Aorta (tissue), 5 donors: ENCODE measurements at regions not wholly inside any gene's neighbourhood (a gene's known extent, or its start where the extent isn't known, plus 50 kb on each side); places are given as distances from the start of the nearest gene placed in this dataset.
A peak's percentile ranks its signal among the peaks of the same experiment; 100 is the strongest.

Source experiments
- ATAC-seq: fragments of 200-7000 bp; cut with Tn5 transposase; one replicate; pipeline ENCODE4 v1.9.1; 2022; ENCODE audit warnings: moderate library complexity; ENCODE audit not compliant: low FRiP score
- DNase-seq, 2 donors: peaks; one replicate each; pipeline ENCODE4 v3.0.0-alpha.2; 2020
- H3K27ac ChIP-seq, 2 donors: one replicate each; pipeline ENCODE4 v1.5.1; 2013; ENCODE audit warnings: low read length in 2 of 2, mild to moderate bottlenecking in 2 of 2, moderate library complexity in 2 of 2, control low read depth in 1 of 2, inconsistent platforms in 1 of 2, low read depth in 1 of 2
- H3K27me3 ChIP-seq, 2 donors: one replicate each; pipeline ENCODE4 v1.6.1; 2013; ENCODE audit warnings: control low read depth in 1 of 2, low read length in 1 of 2, mild to moderate bottlenecking in 1 of 2, moderate library complexity in 1 of 2; ENCODE audit not compliant: insufficient read depth in 2 of 2, control insufficient read depth in 1 of 2
- H3K36me3 ChIP-seq, 2 donors: one replicate each; pipeline ENCODE4 v1.6.1; 2013; ENCODE audit warnings: control low read depth in 1 of 2, low read length in 1 of 2, mild to moderate bottlenecking in 1 of 2; ENCODE audit not compliant: insufficient read depth in 2 of 2, control insufficient read depth in 1 of 2
- H3K4me1 ChIP-seq, 2 donors: one replicate each; pipeline ENCODE4 v1.6.1; 2013; ENCODE audit warnings: low read length in 2 of 2, control low read depth in 1 of 2, mild to moderate bottlenecking in 1 of 2, moderate library complexity in 1 of 2; ENCODE audit not compliant: insufficient read depth in 2 of 2, control insufficient read depth in 1 of 2
- H3K4me3 ChIP-seq, 2 donors: one replicate each; pipeline ENCODE4 v1.5.1; 2013; ENCODE audit warnings: low read length in 2 of 2, control low read depth in 1 of 2, mild to moderate bottlenecking in 1 of 2
- H3K9me3 ChIP-seq: one replicate; pipeline ENCODE4 v1.6.1; 2013; ENCODE audit warnings: mild to moderate bottlenecking, low read length; ENCODE audit not compliant: control insufficient read depth
- WGBS, 2 donors: extraction: QIAGEN DNeasy Blood & Tissue Kit; methylation state at CpG; one replicate each; pipeline ENCODE4 v1.1.7; 2013; 5-methylcytosine and 5-hydroxymethylcytosine counted together
- intact Hi-C, 2 donors: fragments of 100-400 bp; cut with DNase I; formaldehyde crosslinking; loops; one replicate each; pipeline versions ENCODE4 v1.14.2 to v1.15.0; 2022
- donor health status: healthy with polysubstance abuse.
- donor health status: Bipolar disorder and iron deficiency.
- donor health status: DM: no; HTN: no; CAD: no.
- donor health status: DM: no; HTN: no; CAD: no.
- donor health status: DM: yes; HTN: yes; CAD: no.

DNA sequence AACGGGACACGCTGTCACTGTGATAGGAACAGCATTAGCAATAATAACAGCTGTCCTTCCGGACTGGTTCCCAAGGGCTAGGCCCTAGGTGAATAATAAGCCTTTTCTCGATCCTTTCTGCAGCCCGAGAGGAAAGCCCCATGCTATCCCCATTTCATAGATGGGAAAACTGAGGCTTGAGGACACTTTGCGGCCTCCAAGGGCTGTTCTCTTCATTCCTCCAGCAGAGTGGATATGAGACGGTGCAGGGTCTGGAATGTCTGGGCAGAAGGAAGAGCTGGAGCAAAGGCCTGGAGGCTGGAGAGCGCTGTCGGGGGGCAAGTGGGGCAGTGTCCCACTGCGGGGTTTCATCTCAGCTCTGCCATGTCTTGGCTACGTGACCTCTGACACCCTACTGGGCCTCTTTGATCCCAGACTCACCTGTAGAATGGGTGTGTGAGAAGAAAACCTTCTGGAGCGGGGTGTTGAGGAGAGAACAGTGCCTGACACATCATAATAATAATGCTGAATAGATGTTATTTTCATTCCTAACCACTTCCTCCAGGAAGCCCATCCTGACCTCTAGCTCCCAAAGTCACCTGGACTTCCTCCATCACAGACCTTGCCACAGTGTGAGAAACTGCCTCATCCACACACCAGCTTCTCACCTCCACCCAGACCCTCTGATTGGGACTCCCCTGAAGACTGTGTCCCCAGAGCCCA lies 74.8 kb downstream of the CEBPB start:
- Histone ChIP-seq H3K4me1 (no peaks in the 10 kb centered on the region), H3K9me3 (no peaks in the 10 kb centered on the region), H3K27ac (no peak overlapping the region), H3K36me3 (no peaks in the 10 kb centered on the region), H3K27me3 (no peaks in the 10 kb centered on the region), H3K4me3 (no peak overlapping the region)
- no peak for DNase-seq
- no peak for ATAC-seq
- 95 to 97% methylated on average over 12 of the region's 12 CpGs for WGBS, 2 donors
- intact Hi-C loops, result no loop called here

DNA sequence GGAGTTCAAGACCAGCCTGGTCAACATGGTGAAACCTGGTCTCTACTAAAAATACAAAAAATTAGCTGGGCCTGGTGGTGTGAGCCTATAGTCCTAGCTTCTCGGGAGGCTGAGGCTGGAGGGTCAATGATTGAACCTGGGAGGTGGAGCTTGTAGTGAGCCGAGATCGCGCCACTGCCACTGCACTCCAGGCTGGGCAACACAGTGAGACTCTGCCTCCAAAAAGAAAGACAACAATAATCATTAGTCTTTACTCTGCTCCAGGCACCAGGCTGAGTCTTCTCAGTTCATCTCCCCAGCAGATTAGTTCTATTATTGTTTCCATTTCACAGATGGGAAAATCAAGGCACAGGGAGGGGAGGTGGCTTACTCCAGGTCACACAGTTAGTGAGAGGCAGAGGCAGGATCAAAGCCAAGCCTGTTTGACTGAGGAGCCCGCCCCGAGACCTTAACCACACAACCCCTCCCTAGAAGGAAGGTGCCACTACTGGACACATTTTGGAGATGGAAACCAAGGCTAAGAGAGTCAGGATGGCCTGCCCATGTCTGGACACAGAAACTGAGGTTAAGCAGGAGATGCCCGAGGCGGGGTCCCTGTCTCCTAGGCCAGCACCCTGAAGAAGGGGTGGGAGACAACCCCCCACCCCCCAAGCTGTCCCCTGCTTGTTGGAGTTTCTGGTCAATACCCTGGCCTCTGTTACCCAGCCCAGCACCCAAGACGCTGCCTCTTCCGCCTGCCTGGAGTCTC lies 75.8 kb downstream of the CEBPB start:
- Histone ChIP-seq H3K4me3 (no peak overlapping the region), H3K9me3 (no peaks in the 10 kb centered on the region), H3K36me3 (no peaks in the 10 kb centered on the region), H3K27ac (no peak overlapping the region), H3K27me3 (no peaks in the 10 kb centered on the region), H3K4me1 (no peaks in the 10 kb centered on the region)
- DNase-seq (no peak), ATAC-seq (no peak)
- intact Hi-C loops, result loop anchor here in 1 of 2 donors (1.0 kb wide), 1 partner anchor 24 kb away; no protein-coding TSS in a partner anchor
- WGBS, 2 donors, result 80 to 91% methylated on average over 10 of the region's 10 CpGs

DNA sequence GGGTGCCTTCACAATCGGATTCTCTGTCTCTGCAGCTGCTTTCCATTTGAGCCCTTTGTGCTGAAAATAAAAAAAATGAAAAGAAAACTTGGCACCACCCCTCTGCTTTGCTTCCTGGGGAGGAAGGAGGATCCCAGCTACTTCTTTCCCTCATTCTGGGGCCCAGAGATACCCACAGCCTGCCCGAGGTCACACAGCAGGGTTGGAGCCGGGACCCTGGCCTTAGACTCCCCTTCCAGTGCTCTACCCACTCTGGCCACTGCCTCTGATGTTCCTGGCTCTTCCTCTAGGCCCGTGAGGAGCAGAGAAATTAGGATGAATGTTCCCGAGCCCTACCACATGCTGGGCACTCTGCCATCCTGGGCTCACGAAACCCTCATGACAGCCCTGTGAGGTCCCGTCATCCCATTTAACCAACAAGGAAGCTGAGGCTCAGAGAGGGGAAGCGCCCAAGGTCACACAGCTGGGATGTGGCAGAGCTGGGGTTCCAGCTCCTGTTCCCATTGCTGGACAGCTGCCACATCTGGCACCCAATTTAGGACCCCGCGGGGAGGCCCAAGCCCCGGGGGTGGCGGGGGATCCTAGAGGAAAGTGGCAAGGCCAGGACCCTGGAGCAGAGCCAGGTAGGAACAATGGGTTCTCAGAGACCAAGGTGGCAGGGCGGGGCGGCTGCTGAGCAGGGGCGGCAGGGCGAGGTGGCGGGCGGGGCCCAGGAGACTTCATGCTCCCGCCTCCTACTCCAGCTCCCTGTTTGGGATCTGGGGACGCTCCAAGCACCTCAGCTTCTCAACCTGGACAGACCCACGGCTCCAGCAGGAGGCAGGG lies 76.6 kb downstream of the CEBPB start:
- DNase-seq (peak in 1 of 2 donors; percentile 89), ATAC-seq (no peak)
- Histone ChIP-seq H3K4me1 (no peaks in the 10 kb centered on the region), H3K4me3 (no peak overlapping the region), H3K27me3 (no peaks in the 10 kb centered on the region), H3K36me3 (no peaks in the 10 kb centered on the region), H3K9me3 (no peaks in the 10 kb centered on the region), H3K27ac (no peak overlapping the region)
- 63 to 67% methylated on average over 21 of the region's 21 CpGs for WGBS, 2 donors
- intact Hi-C loops, result loop anchor here in 1 of 2 donors (1.0 kb wide), 1 partner anchor 25 kb away; no protein-coding TSS in a partner anchor

GRCh38 chr20:50267866-50268219 lies 77.2 kb downstream of the CEBPB start:
- H3K36me3 ChIP-seq, result no peaks in the 10 kb centered on the region
- H3K27ac ChIP-seq, result no peak overlapping the region
- DNase-seq (no peak), ATAC-seq (no peak)
- intact Hi-C loops, result loop anchor here in 1 of 2 donors (1.0 kb wide), 1 partner anchor 26 kb away; no protein-coding TSS in a partner anchor
- H3K27me3 ChIP-seq, result no peaks in the 10 kb centered on the region
- H3K4me1 ChIP-seq, result no peaks in the 10 kb centered on the region
- WGBS, 2 donors, result 92 to 93% methylated on average over 5 of the region's 5 CpGs
- no peak overlapping the region for H3K4me3 ChIP-seq
- H3K9me3 ChIP-seq, result no peaks in the 10 kb centered on the region

GRCh38 chr20:50269091-50270033 lies 78.7 kb downstream of the CEBPB start:
- Histone ChIP-seq H3K9me3 (no peaks in the 10 kb centered on the region), H3K27ac (no peak overlapping the region), H3K36me3 (no peaks in the 10 kb centered on the region), H3K27me3 (no peaks in the 10 kb centered on the region), H3K4me1 (no peaks in the 10 kb centered on the region), H3K4me3 (no peak overlapping the region)
- WGBS, 2 donors, result 88 to 91% methylated on average over 20 of the region's 20 CpGs
- ATAC-seq, result no peak
- peak in 1 of 2 donors; percentile 50 for DNase-seq
- intact Hi-C loops, result loop anchor here in 1 of 2 donors (10.0 kb wide), 1 partner anchor 75 kb away; the partner anchor contains the start of gene CEBPB

DNA sequence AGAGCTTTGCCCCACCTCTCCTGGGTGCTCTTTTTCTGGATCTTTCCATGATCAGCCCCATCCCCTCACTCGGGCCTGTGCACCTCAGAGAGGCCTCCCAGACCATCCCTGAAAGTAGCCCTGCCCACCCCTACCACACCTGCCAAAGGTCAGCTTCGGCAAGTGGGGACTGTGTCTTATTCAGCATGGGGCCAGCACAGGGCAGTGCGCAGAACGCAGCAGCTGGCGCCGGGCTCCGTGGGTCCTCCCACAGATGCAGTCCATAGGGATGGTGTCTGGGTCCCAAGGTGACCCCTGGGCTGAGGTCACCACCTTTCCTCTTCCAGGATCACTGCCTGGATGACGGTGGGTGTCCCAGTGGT lies 79.4 kb downstream of the CEBPB start:
- intact Hi-C loops, result loop anchor here in 1 of 2 donors (10.0 kb wide), 1 partner anchor 75 kb away; the partner anchor contains the start of gene CEBPB
- WGBS, 2 donors, result 93 to 94% methylated on average over 8 of the region's 8 CpGs
- H3K27me3 ChIP-seq, result no peaks in the 10 kb centered on the region

GRCh38 chr20:50270569-50270968 lies 79.9 kb downstream of the CEBPB start:
- 93% methylated on average over 19 of the region's 19 CpGs for WGBS, 2 donors
- no peak for ATAC-seq

More for the DNA sequence above, 79.4 kb downstream of the CEBPB start:
- no peaks in the 10 kb centered on the region for H3K36me3 ChIP-seq
- no peak overlapping the region for H3K4me3 ChIP-seq
- H3K9me3 ChIP-seq, result no peaks in the 10 kb centered on the region
- ATAC-seq (no peak), DNase-seq (peak in 1 of 2 donors; percentile 42)
- H3K4me1 ChIP-seq, result no peaks in the 10 kb centered on the region
- H3K27ac ChIP-seq, result no peak overlapping the region

More at GRCh38 chr20:50270569-50270968, 79.9 kb downstream of the CEBPB start:
- H3K4me3 ChIP-seq, result no peak overlapping the region
- H3K27ac ChIP-seq, result no peak overlapping the region
- no peaks in the 10 kb centered on the region for H3K4me1 ChIP-seq
- no peaks in the 10 kb centered on the region for H3K27me3 ChIP-seq
- intact Hi-C loops, result loop anchor here in 1 of 2 donors (10.0 kb wide), 1 partner anchor 76 kb away; the partner anchor contains the start of gene CEBPB
- H3K9me3 ChIP-seq, result no peaks in the 10 kb centered on the region
- H3K36me3 ChIP-seq, result no peaks in the 10 kb centered on the region
- DNase-seq, result peak in 1 of 2 donors; percentile 79
